HG02642 (cell line): ENCODE measurements at regions not wholly inside any gene's neighbourhood (a gene's known extent, or its start where the extent isn't known, plus 50 kb on each side); places are given as distances from the start of the nearest gene placed in this dataset.

ENCODE experiments used
- ATAC-seq: cut with Tn5 transposase; IDR thresholded peaks from one replicate; pipeline ENCODE4 v1.9.1; 2021; ENCODE audit warnings: mild to moderate bottlenecking; ENCODE audit not compliant: unreplicated experiment, poor library complexity

DNA sequence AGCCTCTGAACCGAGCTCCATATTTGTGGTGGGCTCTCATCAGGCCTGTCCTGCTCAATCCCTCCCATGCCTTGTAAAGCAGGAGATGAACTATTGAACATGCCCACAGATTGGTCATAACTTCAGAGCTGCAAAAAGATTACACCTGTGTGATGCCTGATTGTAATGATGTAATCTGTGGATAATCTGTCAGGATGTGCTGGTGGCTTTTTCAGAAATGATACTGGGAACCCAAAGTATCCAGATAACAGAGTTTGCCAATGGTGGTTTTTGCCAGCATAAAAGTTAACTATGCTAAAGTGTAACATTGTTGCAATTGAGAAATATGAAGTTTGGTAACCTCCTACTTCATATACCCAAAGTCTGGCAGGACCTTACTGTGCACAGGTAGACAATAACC is 393.4 kb downstream of the RAPGEF2 start:
- ATAC-seq: no peak

GRCh38 chr4:159497936-159498335 is 395.1 kb downstream of the RAPGEF2 start:
- no peak for ATAC-seq

GRCh38 chr4:159498446-159499115 is 395.7 kb downstream of the RAPGEF2 start:
- ATAC-seq: no peak

DNA sequence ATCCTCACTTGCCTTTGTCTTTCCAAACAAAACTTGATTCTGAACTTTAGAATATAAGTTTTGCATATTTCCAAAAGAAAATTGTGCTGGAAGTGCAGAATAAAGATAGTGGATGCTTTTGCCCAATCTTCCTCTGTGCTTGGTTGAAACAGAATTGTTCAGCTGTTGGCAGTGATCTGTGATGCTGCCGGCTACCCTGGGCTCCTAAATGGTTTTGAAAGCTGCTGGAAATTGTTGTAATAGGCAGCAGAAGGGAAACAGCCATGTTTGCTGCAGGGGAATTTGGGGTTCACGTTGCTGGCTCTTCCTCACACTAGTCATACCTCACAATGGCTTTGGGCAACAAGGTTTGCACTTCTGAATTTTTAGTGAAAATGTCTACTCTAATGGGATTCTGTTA is 398.0 kb downstream of the RAPGEF2 start:
- ATAC-seq: no peak

DNA sequence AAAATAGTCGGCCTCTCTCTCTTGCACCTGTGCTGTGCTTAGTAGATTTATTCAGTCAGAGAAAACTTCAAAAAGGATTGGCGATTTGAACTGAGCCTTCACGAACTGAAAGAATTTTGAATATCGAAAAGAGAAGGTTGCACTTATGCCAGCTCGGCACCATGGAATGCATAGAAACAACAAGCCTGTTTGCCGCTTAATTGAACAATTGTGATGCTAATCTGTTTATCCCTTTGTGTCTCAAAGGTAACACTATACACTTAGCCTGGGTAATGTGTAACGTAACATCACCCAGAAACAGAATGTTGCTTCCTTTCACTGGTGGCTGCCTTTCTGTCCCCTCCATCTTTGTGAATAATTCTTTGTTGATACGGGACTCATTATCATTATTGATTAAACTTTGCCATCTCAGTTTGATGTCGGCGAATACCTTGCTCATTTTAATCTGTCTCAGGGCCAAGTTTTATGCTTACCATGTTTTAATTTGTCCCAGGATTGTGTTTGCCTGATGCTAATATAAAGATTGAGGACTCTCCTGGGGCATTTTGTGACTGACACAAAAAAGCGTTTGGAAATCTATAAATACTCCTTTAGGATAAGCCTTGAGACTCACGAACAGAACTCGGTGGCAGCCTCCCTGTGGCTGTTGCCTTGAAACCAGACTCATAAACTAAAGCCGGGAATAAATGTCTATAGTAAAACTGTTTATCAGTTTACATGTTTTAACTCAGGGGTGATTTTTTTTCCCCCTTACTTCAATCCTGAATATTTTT is 400.5 kb downstream of the RAPGEF2 start:
- no peak for ATAC-seq

- no peak for ATAC-seq
Measured at GRCh38 chr4:159504684-159505083, 401.8 kb downstream of the RAPGEF2 start.

- ATAC-seq: no peak
Measured at GRCh38 chr4:159505266-159505975, 402.5 kb downstream of the RAPGEF2 start.

- no peak for ATAC-seq
Measured at GRCh38 chr4:159506801-159507517, 404.1 kb downstream of the RAPGEF2 start.

DNA sequence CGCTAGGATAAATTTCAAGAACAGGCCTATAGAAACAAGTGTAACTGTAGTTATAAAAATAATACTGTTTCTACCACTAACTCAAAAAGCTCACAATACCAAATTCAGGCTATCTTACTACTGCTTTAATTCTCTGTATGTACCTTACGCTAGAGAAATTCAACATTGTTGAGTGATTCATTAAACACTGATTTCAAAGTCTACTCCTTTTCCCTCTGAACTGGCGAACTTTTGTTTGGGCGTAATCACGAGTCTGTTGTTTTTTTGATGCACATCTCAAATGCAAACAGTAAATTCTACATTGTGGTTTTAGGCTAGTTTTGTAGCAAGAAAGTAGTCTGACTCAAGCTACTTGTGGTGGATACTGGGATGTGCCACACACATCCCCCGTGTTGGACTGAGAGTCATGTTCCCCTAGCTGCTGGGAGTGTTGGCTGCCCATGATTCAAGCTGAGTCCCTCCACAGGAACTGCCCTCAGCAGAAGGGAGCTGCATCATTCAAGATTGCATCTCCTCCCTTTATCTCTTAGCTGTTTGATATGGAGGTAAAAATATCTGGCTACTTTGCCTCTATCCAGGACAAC is 406.1 kb downstream of the RAPGEF2 start:
- no peak for ATAC-seq

GRCh38 chr4:159512348-159512747 is 409.5 kb downstream of the RAPGEF2 start:
- ATAC-seq: no peak

DNA sequence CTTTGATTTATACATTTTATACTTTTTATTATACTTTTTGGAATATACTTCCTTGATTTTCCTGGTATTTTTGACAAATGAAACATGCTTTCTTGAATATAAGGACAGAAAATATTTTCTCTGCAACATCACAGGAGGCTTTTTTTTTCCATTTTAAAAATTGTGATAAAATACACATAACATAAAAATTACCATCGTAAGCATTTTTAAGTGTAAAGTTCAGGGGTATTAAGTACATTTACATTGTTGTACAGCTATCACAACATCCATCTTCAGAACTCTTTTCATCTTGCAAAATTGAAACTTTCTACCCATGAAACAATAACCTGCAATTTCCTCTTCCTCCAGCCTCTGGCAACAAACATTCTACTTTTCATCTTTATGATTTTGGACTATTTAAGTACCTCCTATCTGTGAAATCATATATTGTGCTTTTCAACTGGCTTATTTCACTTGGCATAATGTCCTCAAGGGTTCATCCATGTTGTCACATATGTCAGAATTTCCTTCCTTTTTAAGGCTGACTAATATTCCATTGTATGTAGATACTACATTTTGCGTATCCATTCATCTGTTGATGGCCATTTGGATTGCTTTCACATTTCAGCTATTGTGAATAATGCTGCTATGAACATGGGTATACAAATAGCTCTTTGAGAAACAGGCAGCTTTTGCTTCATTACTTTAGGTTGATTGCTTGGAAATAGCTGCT is 412.6 kb downstream of the RAPGEF2 start:
- ATAC-seq: no peak

GRCh38 chr4:159516556-159517140 is 413.8 kb downstream of the RAPGEF2 start:
- ATAC-seq: no peak

GRCh38 chr4:159520074-159520473 is 417.2 kb downstream of the RAPGEF2 start:
- ATAC-seq: no peak

- ATAC-seq: no peak
Measured at GRCh38 chr4:159526172-159526571, 423.3 kb downstream of the RAPGEF2 start.

DNA sequence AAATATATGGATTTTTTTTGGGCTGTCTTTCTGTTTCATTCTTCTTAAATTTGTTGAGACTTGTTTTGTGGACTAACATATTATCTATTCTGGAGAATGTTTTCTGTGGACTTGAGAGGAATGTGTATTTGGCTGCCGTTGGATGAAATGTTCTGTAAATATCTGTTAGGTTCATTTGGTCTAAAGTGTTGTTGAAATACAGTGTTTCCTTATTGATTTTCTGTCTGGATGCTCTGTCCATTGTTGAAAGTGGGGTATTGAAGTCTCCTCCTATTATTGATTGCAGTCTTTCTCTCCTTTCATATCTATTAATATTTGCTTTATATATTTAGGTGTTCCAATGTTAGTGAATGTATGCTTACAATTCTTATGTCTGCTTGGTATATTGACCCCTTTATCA is 431.8 kb downstream of the RAPGEF2 start:
- ATAC-seq: no peak

GRCh38 chr4:159538556-159538955 is 435.7 kb downstream of the RAPGEF2 start:
- ATAC-seq: no peak

DNA sequence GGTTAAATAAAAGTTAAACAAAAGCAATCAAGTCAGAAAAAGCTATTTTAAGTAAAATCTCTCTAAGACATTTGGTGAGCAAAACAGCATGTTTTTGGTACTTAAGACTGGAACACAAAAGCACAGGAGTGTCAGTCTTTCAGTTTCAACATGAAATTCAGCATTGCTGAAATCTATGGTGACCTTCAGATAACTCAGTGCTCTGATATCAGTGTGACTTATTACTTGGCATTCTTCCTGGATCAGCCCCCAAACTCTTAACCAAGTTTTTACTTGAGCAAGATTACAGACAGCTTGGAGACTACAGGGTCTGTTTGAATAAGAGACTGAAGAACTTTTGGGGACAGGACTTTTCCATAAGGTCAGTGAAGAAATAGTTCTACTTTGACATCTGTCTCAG is 437.2 kb downstream of the RAPGEF2 start:
- no peak for ATAC-seq

- no peak for ATAC-seq
Measured at GRCh38 chr4:159540501-159540900, 437.6 kb downstream of the RAPGEF2 start.

DNA sequence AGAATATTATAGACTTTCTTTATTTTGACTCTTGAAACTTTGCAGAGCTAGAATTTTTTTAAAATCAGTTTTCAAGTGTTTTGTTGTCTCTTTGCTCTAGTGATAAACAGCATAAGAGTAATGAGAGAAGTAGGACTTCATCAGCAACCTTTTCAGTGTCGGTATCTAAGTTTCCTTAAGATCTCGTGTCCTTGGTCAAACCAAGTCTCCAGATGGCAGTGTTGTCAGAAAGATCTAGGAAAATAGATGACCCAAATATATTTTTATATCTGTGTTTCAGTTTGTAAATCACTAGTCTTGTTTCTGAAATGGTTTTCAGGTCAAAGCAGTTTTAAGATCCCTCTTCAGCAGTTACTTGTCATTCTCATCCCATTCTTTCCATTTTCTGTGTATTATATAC is 438.3 kb downstream of the RAPGEF2 start:
- no peak for ATAC-seq
